ENCODE measurements at regions not wholly inside any gene's neighbourhood (a gene's known extent, or its start where the extent isn't known, plus 50 kb on each side); places are given as distances from the start of the nearest gene placed in this dataset.

DNA sequence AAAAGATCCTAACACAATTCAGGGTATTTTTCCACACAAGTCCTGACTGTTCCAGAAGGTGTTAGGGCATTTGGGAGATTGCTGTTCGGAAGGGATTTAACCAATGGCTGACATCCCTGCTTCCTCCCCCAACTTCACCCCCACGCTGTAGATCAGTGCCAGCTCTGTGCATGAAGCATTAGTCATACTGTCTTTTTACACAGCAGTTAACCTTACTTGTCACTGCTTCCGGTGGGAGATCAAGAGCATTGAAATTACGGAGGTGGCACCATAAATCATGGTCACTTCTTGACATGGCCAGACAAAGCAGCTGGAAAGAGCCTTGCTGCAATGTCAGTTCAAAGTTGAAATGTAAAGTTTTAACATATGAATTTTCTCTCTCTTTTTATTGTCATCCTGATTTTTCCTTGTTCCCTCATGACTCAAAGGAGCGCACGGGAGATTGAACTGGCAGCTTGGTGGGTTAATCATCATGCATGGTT lies 70.2 kb downstream of the HRH4 start:
- no peak for DNase-seq
- TF ChIP-seq, protein P1, sequence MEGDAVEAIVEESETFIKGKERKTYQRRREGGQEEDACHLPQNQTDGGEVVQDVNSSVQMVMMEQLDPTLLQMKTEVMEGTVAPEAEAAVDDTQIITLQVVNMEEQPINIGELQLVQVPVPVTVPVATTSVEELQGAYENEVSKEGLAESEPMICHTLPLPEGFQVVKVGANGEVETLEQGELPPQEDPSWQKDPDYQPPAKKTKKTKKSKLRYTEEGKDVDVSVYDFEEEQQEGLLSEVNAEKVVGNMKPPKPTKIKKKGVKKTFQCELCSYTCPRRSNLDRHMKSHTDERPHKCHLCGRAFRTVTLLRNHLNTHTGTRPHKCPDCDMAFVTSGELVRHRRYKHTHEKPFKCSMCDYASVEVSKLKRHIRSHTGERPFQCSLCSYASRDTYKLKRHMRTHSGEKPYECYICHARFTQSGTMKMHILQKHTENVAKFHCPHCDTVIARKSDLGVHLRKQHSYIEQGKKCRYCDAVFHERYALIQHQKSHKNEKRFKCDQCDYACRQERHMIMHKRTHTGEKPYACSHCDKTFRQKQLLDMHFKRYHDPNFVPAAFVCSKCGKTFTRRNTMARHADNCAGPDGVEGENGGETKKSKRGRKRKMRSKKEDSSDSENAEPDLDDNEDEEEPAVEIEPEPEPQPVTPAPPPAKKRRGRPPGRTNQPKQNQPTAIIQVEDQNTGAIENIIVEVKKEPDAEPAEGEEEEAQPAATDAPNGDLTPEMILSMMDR (IDR thresholded peaks at IDR 0.05) = no peak
- ChIA-PET CTCF (interaction anchor here (1.7 kb wide), 1 partner anchor 16 kb away, joined by 6 read pairs; no protein-coding TSS in a partner anchor), POLR2A (no interaction called here)
- intact Hi-C loops (cut with micrococcal nuclease) = no loop called here
- Mint-ChIP-seq H3K27me3 (peaks cover 22% of the 10 kb centered on the region), H3K36me3 (ENCODE audit: low read depth) (no peaks in the 10 kb centered on the region), H3K4me1 (no peaks in the 10 kb centered on the region), H3K4me3 (no peak overlapping the region), H3K27ac (no peak overlapping the region), H3K9me3 (no peaks in the 10 kb centered on the region)
- no peak for ATAC-seq (ENCODE audit: low read depth)

DNA sequence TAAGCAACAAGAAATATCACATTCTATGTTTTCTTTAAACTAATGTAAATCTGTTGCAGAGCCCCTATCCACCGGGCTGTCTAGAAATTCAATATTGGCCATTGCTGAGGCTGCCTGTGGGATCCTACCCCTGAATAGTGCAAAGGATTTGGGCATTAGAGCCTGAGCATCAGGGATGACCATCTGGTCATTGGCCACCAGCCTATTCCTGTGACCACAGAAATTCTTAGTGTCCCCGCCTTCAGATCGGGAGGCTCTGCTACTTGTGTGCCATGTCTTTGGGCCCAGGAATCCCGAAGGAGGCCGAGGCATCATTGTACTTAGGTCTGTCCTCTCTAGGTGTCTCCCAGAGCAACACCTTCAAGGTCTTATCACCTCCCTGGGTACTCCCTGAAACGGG lies 73.8 kb downstream of the HRH4 start:
- intact Hi-C loops (cut with micrococcal nuclease) = no loop called here
- DNase-seq = no peak
- Mint-ChIP-seq H3K27me3 (peaks cover 19% of the 10 kb centered on the region), H3K4me3 (no peak overlapping the region), H3K9me3 (no peaks in the 10 kb centered on the region), H3K36me3 (ENCODE audit: low read depth) (no peaks in the 10 kb centered on the region), H3K27ac (no peak overlapping the region), H3K4me1 (no peaks in the 10 kb centered on the region)
- ChIA-PET POLR2A (no interaction called here), CTCF (no interaction called here)
- TF ChIP-seq, protein P1 (IDR thresholded peaks at IDR 0.05) = no peak
- ATAC-seq (ENCODE audit: low read depth) = no peak

DNA sequence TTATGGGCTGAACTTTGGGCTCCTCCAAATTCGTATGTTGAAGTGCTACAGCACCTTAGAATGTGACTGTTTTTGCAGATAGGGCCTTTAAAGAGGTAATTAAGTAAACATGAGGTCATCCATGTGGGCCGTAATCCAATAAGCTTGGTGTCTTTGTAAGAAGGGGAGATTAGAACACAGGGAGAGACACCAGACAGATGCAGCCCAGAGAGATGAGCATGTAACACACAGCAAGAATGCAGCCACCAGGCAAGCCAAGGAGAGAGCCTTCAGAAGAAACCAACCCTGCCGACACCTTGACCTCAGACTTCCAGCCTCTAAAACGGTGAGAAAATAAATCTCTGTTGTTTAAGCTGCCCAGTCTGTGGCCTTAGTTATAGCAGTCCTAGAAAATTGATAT lies 74.3 kb downstream of the HRH4 start:
- DNase-seq (no peak), ATAC-seq (ENCODE audit: low read depth) (no peak)
- H3K9me3 Mint-ChIP-seq = no peaks in the 10 kb centered on the region
- TF ChIP-seq, protein P1 (IDR thresholded peaks at IDR 0.05) = no peak
- H3K4me1 Mint-ChIP-seq = no peaks in the 10 kb centered on the region
- CTCF ChIA-PET = no interaction called here
- no peak overlapping the region for H3K4me3 Mint-ChIP-seq
- no peak overlapping the region for H3K27ac Mint-ChIP-seq
- H3K36me3 Mint-ChIP-seq (ENCODE audit: low read depth) = no peaks in the 10 kb centered on the region
- intact Hi-C loops (cut with micrococcal nuclease) = no loop called here
- POLR2A ChIA-PET = no interaction called here
- H3K27me3 Mint-ChIP-seq = peaks cover 19% of the 10 kb centered on the region

DNA sequence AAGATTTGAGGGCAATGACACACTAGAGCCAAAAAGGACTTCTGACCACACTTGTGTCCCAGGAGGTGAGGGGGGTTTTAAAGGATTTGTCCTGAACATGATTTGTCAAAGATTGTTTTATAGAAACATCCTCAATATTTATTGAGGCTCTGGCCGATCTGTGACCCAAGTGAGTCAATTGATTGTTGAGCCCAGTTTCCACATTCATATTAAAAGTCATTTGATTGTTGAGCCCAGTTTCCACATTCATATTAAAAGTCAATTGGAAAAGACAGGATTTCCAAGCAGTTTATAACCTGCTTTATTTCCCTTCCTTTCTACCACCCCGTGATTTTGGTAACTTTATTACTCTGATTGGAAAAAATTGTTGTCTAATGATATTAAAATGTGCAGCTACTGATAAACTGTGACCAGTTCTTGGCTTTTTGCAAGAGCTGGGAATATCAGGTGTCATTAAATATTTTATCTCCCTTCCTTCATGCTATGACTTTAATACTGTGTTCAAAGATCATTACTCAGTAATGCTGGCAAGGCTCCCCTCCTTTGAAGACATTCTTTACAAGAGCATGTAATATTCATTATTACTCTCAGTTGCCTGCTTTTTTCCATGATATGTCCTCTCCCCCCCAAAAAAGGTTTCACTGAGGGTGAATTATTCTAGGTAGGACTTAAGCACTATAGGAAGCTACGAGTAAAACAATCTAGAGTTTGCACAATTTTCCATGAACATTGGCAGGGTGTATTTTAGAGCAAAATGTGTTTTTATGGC lies 75.3 kb downstream of the HRH4 start:
- Mint-ChIP-seq H3K4me3 (no peak overlapping the region), H3K27ac (no peak overlapping the region), H3K27me3 (peaks cover 19% of the 10 kb centered on the region), H3K9me3 (no peaks in the 10 kb centered on the region), H3K36me3 (ENCODE audit: low read depth) (no peaks in the 10 kb centered on the region), H3K4me1 (no peaks in the 10 kb centered on the region)
- TF ChIP-seq, protein P1 (IDR thresholded peaks at IDR 0.05) = no peak
- no peak for DNase-seq
- POLR2A ChIA-PET = no interaction called here
- ATAC-seq (ENCODE audit: low read depth) = no peak
- CTCF ChIA-PET = no interaction called here
- intact Hi-C loops (cut with micrococcal nuclease) = no loop called here

DNA sequence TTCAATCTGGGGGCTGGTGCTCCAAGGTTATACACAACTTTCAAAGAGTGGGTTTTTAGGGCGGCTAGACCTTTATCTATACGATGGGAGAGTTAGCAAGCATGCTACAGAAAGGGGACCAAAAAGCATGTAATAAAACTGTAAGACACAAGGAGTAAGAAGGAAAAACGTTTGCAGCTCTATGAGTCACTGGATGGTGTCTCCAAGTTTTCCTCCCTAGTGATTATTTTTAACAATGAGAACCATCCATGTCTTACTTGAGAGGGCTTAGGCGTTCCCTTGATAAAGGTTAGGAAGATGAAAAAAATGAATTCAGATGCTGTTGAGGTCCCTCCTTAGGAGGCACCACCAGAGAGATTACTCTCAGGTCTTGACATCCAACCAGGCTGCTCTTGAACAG lies 75.9 kb downstream of the HRH4 start:
- intact Hi-C loops (cut with micrococcal nuclease) = no loop called here
- CTCF ChIA-PET = no interaction called here
- no peaks in the 10 kb centered on the region for H3K36me3 Mint-ChIP-seq (ENCODE audit: low read depth)
- ATAC-seq (ENCODE audit: low read depth) (no peak), DNase-seq (no peak)
- peaks cover 17% of the 10 kb centered on the region for H3K27me3 Mint-ChIP-seq
- no peaks in the 10 kb centered on the region for H3K4me1 Mint-ChIP-seq
- no peaks in the 10 kb centered on the region for H3K9me3 Mint-ChIP-seq
- POLR2A ChIA-PET = no interaction called here
- no peak overlapping the region for H3K4me3 Mint-ChIP-seq
- TF ChIP-seq, protein P1 (IDR thresholded peaks at IDR 0.05) = no peak
- no peak overlapping the region for H3K27ac Mint-ChIP-seq

Data from activated B cell treated with CpG ODN at 0.5 μM for 24 hours (primary cell).